ENCODE measurements at regions not wholly inside any gene's neighbourhood (a gene's known extent, or its start where the extent isn't known, plus 50 kb on each side); places are given as distances from the start of the nearest gene placed in this dataset.

DNA sequence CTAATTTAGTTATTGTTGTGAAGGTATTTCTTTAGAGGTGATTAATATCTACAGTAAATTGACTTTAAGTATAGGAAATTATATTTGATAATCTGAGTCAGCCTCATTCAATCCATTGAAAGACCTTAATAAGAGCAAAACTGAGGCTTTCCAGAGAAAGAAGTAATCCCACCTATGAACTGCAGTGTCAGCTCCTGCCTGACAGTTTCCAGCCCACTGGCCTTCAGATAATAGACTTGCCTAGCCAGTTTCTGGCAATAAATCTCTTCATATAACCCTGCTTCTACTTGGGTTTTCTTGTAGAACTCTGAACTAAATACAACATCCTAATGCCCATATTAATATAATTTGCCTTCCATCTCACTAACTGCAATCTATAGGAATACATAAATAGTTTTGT, 437.9 kb upstream of the UBE2E3 start:
- no peak for TF ChIP-seq POLR2A (IDR thresholded peaks at IDR 0.05)
- no peak for TF ChIP-seq POLR2AphosphoS5 (IDR thresholded peaks at IDR 0.05)
